ENCODE measurements at regions not wholly inside any gene's neighbourhood (a gene's known extent, or its start where the extent isn't known, plus 50 kb on each side); places are given as distances from the start of the nearest gene placed in this dataset.
"Not testable (repeated sequence)": the region's sequence is repeated elsewhere in the genome, so short reads cannot be mapped to it uniquely, and the experiment has no call there.

DNA sequence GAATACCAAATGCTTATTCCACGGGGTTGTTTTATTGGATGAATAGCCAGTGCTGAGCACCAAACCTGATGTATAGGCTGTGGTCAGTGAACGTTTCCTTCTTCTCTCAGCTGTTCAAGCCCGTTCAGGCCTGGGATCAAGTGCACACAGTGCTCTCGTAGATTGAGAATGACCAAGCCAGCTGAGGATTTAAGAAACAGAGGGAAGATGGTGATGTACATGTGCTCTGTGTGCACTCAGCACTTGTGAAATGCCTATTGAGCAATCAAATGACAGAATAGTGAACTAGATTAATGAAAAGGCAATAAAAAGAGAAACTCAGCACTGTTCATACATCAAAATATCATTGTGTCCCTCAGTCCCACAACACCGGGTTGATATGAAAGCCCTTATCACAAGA lies 302.5 kb downstream of the BMPER start:
- DNase-seq (ENCODE audit: low read depth), result no peak
- in situ Hi-C loops (cut with HindIII; ENCODE audit: low pct_unique_long_range_greater_than_20kb, low sequenced_read_pairs), result no loop called here

DNA sequence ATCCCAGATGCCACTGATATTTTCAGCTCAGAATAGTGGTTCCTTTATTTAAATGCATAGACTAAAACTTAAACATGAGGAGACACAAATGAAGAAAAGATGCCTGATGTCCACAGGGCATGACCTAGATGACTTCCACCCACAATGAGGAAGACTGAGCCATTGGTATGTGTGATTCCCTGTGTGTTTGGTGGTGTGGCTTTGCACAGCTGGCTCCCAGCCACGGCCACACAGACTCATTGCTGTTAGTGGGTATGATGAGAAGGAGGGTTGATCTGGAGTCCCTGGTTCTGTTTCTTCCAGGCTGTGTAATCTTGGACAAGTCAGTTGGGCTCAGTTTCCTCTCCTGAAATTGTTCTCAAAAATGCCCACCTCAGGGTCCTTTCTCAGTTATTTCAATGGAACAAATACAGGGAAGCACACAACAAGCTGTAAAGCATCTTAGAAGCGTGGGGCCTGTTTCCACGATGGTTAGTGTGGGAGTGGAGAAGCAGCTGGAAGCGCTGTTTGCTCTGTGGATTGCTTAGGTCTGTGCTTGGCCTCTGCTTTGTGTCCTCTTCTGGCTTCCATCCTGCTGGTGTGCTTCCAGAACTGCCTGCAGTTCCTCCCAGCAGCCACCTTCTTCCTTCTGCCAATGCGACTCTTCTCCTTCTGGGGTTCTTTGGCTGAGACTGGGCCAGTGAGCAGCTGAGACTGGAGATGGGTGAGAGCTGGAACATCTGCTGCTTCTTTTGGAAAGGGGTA lies 303.7 kb downstream of the BMPER start:
- in situ Hi-C loops (cut with HindIII; ENCODE audit: low pct_unique_long_range_greater_than_20kb, low sequenced_read_pairs), result no loop called here

DNA sequence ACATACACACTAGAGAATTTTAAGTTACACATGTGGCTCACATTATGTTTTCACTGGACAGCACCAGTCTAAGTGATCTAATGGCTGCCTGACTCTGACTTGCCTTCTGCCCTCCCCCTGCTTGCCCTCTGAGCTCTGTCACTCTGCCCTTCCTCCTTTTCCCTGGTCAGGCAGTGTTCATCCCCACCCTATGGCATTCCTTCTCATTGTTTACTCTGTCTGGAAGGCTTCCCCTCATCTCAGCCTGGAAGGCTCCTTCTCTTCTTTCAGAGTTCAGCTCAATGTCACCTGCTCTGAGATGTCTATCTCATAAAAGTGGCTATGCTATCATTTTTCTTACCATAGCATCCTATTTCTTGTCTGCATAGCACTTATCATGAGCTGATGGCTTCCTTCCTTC lies 305.7 kb downstream of the BMPER start:
- DNase-seq (ENCODE audit: low read depth), result peak; percentile 7
- in situ Hi-C loops (cut with HindIII; ENCODE audit: low pct_unique_long_range_greater_than_20kb, low sequenced_read_pairs), result no loop called here

More for the DNA sequence above, 303.7 kb downstream of the BMPER start:
- DNase-seq (ENCODE audit: low read depth), result no peak

DNA sequence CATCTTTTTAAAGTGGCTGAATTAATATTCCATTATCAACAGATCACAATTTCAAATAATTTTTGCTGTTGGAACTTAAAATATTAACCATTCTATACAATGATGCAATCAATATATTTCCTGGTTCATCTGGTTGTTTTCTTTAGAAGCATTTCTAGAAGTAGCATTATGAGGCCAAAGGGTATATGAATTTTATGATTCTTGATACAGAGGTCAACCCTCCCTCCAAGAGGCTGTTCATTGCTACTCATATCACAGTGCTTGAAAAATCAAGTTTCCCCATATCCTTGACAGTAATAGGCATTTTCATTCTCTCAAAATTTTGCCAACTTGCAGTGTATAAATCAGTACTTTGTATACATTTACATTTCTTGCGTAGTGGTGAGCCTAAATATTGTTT lies 312.6 kb downstream of the BMPER start:
- DNase-seq (ENCODE audit: low read depth), result no peak
- in situ Hi-C loops (cut with HindIII; ENCODE audit: low pct_unique_long_range_greater_than_20kb, low sequenced_read_pairs), result no loop called here

DNA sequence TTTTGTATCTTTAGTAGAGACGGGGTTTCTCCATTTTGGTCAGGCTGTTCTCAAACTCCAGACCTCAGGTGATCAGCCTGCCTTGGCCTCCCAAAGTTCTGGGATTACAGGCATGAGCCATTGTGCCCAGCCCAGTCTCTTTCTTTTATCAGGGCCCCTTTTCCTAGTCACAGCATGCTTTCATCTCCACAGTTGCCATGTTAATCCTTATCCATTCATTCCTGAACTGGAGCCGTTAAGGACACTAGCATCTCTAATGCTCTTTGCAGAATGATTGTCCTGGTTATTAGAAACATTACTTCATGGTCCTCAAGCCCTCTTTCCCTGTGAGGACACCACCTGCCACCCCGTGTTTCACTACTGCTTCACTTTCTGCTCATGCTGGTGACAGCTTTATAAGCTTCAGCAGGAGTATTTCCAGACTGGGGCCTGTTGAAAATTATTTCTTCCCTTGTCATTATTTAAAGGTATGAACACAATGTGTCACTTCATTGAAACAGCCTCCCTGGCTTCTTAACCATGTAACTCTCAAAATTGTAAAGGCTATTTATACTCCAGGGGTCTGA lies 313.9 kb downstream of the BMPER start:
- DNase-seq (ENCODE audit: low read depth), result no peak
- in situ Hi-C loops (cut with HindIII; ENCODE audit: low pct_unique_long_range_greater_than_20kb, low sequenced_read_pairs), result no loop called here

DNA sequence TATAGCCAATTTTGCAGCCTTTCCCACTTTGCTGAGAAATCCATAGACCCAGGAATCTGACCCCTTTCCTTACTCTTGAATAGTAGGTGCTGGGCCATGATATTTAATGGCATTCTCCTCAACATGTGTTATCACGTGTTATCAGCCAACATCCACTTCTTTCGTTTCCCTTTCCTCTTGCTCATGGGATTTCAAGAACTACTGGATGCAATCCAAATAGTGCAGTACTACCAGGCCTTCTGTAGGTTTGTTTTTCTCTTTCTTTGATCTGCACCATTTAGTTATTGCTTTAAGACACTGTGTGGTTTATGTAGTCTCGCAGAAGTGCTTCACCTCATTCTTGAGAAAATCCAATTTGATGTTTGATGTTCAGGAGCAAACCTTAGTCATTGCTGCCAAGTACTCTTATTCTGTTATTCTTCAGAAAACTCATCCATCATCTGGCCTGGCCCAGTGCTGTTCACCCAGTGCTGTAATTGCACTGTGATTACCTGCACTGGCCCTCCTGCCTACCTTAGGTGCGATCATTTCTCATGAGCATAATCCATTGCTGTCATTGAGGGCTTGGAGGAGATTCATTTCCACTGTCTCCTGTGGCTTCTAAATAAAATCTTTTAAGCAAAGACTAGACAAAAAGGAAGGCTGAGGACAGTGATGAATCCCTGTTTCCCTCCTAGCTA lies 315.3 kb downstream of the BMPER start:
- in situ Hi-C loops (cut with HindIII; ENCODE audit: low pct_unique_long_range_greater_than_20kb, low sequenced_read_pairs), result no loop called here
- no peak for DNase-seq (ENCODE audit: low read depth)

DNA sequence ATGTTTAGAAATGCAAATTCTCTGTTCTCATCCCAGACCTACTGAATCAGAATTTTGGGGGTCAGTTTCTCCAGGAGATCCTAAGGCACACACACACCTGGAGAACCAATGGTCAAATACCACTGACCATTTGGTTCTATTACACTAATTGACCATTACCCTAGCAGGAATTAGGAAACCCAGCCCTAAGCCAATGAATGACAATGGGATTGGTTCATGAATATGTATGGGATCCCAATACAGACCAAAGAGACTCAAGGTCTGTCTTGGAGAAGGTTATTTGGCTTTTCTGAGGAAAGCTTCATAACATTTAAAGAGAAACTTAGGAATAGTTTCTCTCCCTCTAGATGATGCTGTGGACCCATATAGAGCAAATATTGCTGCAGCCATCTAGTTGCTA lies 317.0 kb downstream of the BMPER start:
- in situ Hi-C loops (cut with HindIII; ENCODE audit: low pct_unique_long_range_greater_than_20kb, low sequenced_read_pairs), result no loop called here
- DNase-seq (ENCODE audit: low read depth), result no peak

DNA sequence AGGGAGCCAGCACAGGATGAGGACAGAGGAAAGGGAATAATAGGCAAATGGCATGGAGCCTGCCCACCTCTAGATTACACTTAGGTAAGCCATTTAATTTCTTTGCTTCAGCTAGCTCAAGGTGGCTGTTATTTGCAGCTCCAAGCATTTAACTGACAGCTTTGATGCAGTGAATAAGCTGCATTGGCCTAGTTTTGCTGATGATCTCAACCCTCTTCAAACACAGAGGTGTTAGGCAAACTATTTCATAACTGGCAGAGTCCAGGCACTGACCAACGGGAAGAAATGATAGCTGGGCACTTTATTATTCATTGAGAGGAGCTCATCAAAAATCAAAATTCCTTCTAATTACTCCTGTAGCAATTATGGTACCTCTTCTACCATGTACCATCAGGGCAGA lies 317.4 kb downstream of the BMPER start:
- in situ Hi-C loops (cut with HindIII; ENCODE audit: low pct_unique_long_range_greater_than_20kb, low sequenced_read_pairs), result no loop called here
- no peak for DNase-seq (ENCODE audit: low read depth)

DNA sequence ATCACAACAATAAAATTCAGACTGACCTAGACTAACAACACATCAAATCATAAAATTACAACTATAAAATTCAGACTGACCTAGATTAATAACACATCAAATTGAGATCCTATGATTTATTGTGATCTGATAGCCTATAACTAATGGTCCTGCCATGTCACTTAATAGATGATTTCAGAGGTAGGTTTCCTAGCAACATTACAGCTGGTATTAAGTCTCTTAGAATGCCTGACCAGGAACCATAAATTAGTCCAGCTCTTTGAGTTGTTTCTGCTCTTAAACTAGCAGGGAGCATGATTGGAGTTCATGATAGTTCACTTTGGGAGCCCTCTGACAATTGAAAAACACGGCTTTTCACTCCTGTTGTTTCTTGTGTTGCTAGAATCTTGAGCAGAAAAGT lies 318.9 kb downstream of the BMPER start:
- in situ Hi-C loops (cut with HindIII; ENCODE audit: low pct_unique_long_range_greater_than_20kb, low sequenced_read_pairs), result no loop called here
- DNase-seq (ENCODE audit: low read depth), result no peak

DNA sequence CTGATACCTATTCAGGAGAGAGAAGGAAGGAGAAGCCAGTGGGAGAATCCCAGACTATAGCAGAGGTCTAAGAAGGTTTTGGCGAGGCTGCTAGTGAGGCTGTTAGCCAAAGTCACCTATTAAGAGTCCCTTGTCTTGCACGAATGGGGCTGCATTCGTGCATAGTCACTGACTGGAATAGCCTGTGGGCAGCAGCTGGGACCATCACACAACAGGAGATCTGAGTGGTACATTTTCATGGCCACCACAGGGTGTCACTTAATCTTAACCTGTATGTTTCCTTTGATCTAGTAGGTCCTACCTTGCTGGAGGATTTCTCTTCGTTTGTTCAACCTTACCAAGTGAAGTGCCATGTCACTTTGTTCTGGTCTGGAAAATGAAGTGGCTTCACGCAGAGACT lies 319.9 kb downstream of the BMPER start:
- in situ Hi-C loops (cut with HindIII; ENCODE audit: low pct_unique_long_range_greater_than_20kb, low sequenced_read_pairs), result no loop called here
- DNase-seq (ENCODE audit: low read depth), result no peak

DNA sequence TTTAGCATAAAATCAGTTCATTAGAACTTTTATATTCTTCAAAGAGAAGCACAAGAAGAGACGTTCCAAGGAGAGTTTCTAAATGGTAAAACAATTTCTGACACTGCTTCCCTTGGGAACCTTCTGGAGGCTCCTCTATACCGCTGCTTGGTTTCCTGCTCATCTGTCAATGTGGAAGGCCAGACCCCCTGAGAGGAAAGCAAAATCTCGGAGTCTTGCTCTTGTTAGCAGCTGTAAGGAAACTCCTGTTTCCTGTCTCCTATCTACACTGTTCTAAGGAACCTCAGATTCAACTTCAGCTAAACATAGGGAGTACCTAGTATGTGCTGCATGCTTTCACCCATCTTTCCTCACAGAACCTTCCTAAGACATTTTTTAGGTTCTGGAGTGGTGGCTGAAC lies 322.2 kb downstream of the BMPER start:
- DNase-seq (ENCODE audit: low read depth), result no peak
- in situ Hi-C loops (cut with HindIII; ENCODE audit: low pct_unique_long_range_greater_than_20kb, low sequenced_read_pairs), result no loop called here

DNA sequence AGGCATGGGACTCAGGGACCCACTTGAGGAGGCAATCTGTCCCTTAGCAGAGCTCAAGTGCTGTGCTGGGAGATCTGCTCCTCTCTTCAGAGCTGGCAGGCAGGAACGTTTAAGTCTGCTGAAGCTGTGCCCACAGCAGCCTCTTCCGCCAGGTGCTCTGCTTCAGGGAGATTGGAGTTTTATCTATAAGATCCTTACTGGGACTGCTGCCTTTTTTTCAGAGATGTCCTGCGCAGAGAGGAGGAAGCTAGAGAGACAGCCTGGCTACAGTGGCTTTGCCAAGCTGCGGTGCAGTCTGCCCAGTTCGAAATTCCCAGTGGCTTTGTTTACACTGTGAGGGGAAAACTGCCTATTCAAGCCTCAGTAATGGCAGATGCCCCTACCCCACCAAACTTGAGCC lies 329.8 kb downstream of the BMPER start:
- in situ Hi-C loops (cut with HindIII; ENCODE audit: low pct_unique_long_range_greater_than_20kb, low sequenced_read_pairs); DNase-seq (ENCODE audit: low read depth): not testable (repeated sequence)

DNA sequence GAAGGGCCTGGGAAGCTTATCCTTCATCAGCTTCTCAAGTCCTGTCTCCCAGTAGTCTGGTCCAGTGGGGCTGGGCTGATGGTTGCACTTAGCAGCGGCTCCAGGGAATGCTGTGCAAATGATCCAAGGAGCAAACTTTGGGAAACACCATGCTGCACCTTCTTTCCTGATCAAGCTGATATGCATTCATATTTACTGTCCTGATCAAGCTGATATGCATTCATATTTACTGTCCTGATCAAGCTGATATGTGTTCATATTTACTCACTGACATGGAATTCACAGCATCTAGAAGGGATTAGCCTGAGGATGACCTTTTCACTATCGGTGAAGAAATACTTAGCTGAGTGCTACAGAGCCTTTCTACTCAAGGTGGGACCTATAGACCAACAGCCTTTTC lies 330.7 kb downstream of the BMPER start:
- in situ Hi-C loops (cut with HindIII; ENCODE audit: low pct_unique_long_range_greater_than_20kb, low sequenced_read_pairs), result no loop called here
- DNase-seq (ENCODE audit: low read depth), result no peak

DNA sequence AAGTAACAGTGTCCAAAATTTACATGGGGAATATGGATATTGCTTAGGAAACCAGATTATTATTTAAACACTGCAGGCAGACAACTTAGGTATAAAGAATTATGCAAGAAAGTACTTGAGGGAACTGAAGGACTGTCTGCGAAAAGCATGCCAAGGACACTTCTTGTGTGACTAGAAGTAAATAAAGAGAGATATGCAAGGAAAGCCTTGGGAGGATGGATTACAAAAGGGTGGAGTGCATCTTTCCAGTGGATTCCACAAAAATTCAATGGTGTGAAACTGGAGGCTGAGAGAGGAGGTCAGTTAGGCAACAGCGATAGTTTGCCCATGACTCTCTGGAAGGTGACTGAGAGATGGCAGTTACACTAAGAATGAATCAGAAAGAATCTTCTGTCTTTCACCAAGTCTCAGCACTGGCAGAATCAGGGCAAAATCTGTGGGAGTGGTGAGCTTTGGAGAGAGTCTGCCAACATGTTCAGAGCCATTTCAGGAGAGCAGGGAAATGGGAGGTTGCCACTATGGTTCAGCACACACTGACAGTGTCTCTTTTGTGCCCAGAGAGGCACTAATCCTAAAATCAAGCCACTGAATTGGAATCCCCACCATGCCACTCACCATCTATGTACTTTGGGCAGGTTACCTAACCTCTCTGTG lies 331.6 kb downstream of the BMPER start:
- in situ Hi-C loops (cut with HindIII; ENCODE audit: low pct_unique_long_range_greater_than_20kb, low sequenced_read_pairs), result no loop called here
- no peak for DNase-seq (ENCODE audit: low read depth)

DNA sequence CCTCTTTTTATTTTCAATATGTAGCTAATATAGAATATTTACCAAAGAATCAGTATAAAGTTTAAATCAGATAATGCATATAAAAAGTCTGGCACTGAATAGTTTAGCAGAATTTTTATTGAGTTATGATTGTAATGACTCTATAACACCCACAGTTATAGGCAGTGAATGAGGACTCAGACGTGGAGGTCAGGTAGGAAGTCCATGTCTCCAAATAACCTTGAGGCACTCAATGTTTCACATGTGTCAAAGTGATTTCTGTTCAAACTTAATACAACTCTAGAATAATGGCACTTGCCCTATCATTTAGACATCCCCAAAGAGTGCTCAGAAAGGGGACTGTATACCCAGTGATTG lies 332.1 kb downstream of the BMPER start:
- in situ Hi-C loops (cut with HindIII; ENCODE audit: low pct_unique_long_range_greater_than_20kb, low sequenced_read_pairs), result no loop called here

DNA sequence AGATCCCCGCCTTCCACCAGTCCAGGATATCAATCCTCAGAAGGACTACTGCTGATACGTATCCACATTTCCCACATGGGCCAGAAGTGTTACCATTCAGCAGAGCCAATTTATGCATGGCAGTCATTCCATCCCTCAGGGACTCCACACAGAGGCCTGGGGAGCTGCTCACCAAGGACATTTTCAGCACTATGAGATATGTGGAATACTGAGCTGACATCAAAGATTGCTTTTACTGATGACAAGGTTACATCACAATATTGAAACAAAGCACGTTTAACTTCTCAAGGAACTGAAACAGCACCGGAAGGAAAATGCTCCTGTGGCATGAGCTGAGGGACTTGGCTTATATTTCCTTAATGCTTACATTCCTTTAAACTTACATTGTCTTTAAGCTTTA lies 335.1 kb downstream of the BMPER start:
- no peak for DNase-seq (ENCODE audit: low read depth)
- in situ Hi-C loops (cut with HindIII; ENCODE audit: low pct_unique_long_range_greater_than_20kb, low sequenced_read_pairs), result no loop called here

More for the DNA sequence above, 332.1 kb downstream of the BMPER start:
- DNase-seq (ENCODE audit: low read depth), result no peak

DNA sequence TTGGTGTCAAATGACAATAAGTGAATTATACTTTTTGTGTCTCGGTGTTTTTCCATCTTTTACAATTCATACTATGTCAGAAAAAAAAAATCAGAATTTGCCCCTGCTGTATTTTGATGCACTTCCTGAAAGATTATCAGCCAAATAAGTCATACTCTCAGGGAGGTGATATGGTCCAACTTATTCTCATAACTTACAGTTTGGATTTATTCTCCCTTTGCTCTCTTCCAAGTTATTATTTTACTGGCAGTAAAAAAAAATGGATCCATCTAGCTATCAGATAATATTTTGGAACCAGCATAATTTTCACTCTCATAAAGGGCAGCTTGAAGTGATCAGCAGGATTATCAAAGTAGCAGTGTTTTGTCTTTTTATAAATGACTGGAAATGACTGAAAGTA lies 337.1 kb downstream of the BMPER start:
- DNase-seq (ENCODE audit: low read depth), result no peak
- in situ Hi-C loops (cut with HindIII; ENCODE audit: low pct_unique_long_range_greater_than_20kb, low sequenced_read_pairs), result no loop called here

DNA sequence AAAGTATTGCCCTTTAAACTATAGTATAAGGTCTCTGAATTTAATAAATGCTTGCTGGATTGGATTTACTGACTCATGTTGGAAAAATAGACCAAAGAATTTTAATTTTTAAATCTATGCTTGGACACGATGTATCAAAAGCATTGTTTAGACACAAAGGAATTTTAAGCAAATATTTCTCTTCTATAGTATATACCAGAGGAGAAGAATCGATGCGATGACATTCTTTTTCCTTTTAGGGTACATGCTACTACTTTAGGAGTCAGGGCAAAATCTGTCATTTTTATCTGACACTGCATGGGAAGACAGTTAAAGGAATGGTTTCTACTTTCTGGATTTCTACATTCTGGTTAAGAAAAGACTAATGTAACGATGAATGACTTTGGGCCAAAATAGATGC lies 339.9 kb downstream of the BMPER start:
- in situ Hi-C loops (cut with HindIII; ENCODE audit: low pct_unique_long_range_greater_than_20kb, low sequenced_read_pairs), result no loop called here
- no peak for DNase-seq (ENCODE audit: low read depth)

DNA sequence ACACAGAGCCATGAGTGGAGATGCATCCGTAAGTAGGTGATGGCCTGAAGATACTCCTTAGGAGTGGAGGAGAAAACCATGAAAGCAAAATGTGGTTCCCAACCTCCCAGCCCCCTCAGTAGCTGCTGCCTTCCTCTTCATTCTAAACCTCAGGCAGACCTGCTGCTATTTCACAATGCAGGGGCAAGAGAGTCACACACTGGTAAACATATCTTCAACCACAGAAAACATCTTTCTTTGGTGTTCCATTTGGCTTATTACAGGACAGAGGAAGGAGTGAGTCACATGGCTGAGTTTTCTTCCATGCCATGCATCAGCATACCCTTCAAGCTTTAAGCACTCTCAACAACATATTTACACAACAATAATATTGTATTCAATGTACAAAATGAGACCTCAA lies 342.1 kb downstream of the BMPER start:
- in situ Hi-C loops (cut with HindIII; ENCODE audit: low pct_unique_long_range_greater_than_20kb, low sequenced_read_pairs), result no loop called here

More for the DNA sequence above, 342.1 kb downstream of the BMPER start:
- peak; percentile 4 for DNase-seq (ENCODE audit: low read depth)
